Upper lobe of left lung (tissue), 6 donors: ENCODE measurements at regions not wholly inside any gene's neighbourhood (a gene's known extent, or its start where the extent isn't known, plus 50 kb on each side); places are given as distances from the start of the nearest gene placed in this dataset.

Source experiments
- ATAC-seq, 2 donors: fragments of 200-7000 bp; cut with Tn5 transposase; one replicate each; pipeline ENCODE4 v1.9.1; 2022; ENCODE audit warnings: mild to moderate bottlenecking in 2 of 2, moderate library complexity in 2 of 2; ENCODE audit not compliant: low FRiP score in 2 of 2
- DNase-seq, 2 donors: peaks; one replicate each; pipeline ENCODE4 v3.0.0-alpha.2; 2019 to 2020
- H3K27ac ChIP-seq, 4 donors: fragments of 200-600 bp; sonication (generic); one replicate each; pipeline ENCODE4 v1.5.1; 2016 to 2019
- H3K27me3 ChIP-seq, 4 donors: fragments of 200-600 bp; sonication (generic); one replicate each; pipeline ENCODE4 v1.5.1; 2017 to 2019
- H3K36me3 ChIP-seq, 4 donors: fragments of 200-600 bp; sonication (generic); one replicate each; pipeline ENCODE4 v1.5.1; 2016 to 2019
- H3K4me1 ChIP-seq, 4 donors: fragments of 200-600 bp; sonication (generic); one replicate each; pipeline ENCODE4 v1.5.1; 2018 to 2019
- H3K4me3 ChIP-seq, 4 donors: fragments of 200-600 bp; sonication (generic); one replicate each; pipeline ENCODE4 v1.5.1; 2017 to 2019; ENCODE audit warnings: mild to moderate bottlenecking in 2 of 4, moderate library complexity in 1 of 4
- H3K9me3 ChIP-seq, 4 donors: fragments of 200-600 bp; sonication (generic); one replicate each; pipeline ENCODE4 v1.5.1; 2018 to 2019
- EP300 ChIP-seq, 4 donors: sonication (generic); formaldehyde crosslinking; IDR thresholded peaks; one replicate each; pipeline ENCODE4 v1.5.1; 2017; ENCODE audit warnings: antibody characterized with exemption in 4 of 4, control low read depth in 2 of 4
- POLR2A ChIP-seq, 4 donors: fragments of 450-650 bp; IDR thresholded peaks; one replicate each; pipeline ENCODE4 v1.5.1; 2016 to 2017; ENCODE audit warnings: antibody characterized with exemption in 4 of 4, mild to moderate bottlenecking in 2 of 4
- POLR2AphosphoS5 ChIP-seq, 2 donors: sonication (generic); formaldehyde crosslinking; IDR thresholded peaks; one replicate each; pipeline ENCODE4 v1.5.1; 2017; ENCODE audit warnings: antibody characterized with exemption in 2 of 2
- WGBS, 2 donors: methylation state at CpG; one replicate each; pipeline ENCODE4 v1.1.5; 2017 to 2018; 5-methylcytosine and 5-hydroxymethylcytosine counted together
- TF ChIP-seq, protein P1 (sequence below), 6 experiments: fragments of 450-650 bp in 4 of 6; fragments of 200-600 bp in 2 of 6; sonication (generic) in 2 of 6; IDR thresholded peaks; one replicate each; pipeline ENCODE4 v1.5.1; 2016 to 2019; ENCODE audit warnings: antibody characterized with exemption in 6 of 6
- donor health status: DM: no; HTN: no; CAD: no; lungs with moderate emphysema.
- donor health status: DM: no; HTN: yes; CAD: no; lungs with severe emphysema.

DNA sequence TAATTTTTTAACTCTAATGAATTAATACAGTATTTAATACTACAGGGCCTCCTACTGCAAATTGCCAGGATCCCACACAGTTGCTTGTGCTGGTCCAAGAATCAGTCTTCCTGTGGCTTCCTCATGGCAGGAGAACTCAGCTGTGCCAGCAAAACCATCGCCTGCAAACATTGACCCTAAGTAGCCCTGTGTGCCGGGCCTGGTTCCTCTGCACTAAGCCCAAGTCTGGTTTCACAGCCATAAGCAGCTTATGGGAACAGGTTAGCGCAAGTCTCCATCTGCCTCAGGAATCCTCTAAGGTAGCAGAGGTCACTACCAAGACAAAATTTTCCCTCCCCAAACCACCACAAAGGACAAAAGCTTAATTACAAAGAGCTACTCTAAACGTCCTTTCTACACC lies 216.6 kb downstream of the PLA2G4A start:
- WGBS, 2 donors: 79 to 88% methylated on average over 4 of the region's 4 CpGs
- Histone ChIP-seq H3K36me3 (no peaks in the 10 kb centered on the region), H3K27ac (no peak overlapping the region), H3K9me3 (no peaks in the 10 kb centered on the region), H3K27me3 (no peaks in the 10 kb centered on the region), H3K4me3 (no peak overlapping the region), H3K4me1 (no peaks in the 10 kb centered on the region)
- DNase-seq (no peak), ATAC-seq (no peak)
- no peak for TF ChIP-seq EP300 (IDR thresholded peaks at IDR 0.05)
- no peak for TF ChIP-seq POLR2A (IDR thresholded peaks at IDR 0.05)
- TF ChIP-seq, protein P1, sequence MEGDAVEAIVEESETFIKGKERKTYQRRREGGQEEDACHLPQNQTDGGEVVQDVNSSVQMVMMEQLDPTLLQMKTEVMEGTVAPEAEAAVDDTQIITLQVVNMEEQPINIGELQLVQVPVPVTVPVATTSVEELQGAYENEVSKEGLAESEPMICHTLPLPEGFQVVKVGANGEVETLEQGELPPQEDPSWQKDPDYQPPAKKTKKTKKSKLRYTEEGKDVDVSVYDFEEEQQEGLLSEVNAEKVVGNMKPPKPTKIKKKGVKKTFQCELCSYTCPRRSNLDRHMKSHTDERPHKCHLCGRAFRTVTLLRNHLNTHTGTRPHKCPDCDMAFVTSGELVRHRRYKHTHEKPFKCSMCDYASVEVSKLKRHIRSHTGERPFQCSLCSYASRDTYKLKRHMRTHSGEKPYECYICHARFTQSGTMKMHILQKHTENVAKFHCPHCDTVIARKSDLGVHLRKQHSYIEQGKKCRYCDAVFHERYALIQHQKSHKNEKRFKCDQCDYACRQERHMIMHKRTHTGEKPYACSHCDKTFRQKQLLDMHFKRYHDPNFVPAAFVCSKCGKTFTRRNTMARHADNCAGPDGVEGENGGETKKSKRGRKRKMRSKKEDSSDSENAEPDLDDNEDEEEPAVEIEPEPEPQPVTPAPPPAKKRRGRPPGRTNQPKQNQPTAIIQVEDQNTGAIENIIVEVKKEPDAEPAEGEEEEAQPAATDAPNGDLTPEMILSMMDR (IDR thresholded peaks at IDR 0.05): no peak
- no peak for TF ChIP-seq POLR2AphosphoS5 (IDR thresholded peaks at IDR 0.05)

DNA sequence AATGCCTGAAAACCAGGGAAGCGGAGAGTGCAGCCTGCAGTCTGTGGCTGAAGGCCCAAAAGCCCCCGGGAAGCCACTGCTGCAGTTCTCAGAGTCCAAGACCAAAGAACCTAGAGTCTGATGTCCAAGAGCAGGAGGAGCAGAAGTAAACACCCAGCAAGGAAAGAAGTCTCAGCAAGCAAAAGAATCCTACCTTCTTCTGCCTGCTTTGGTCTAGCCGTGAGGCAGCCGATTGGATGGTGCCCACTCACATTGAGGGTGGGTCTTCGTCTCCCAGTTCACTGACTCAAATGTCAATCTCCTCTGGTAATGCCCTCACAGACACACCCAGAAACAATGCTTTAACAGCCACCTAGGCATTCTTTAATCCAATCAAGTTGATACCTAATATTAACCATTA lies 217.5 kb downstream of the PLA2G4A start:
- TF ChIP-seq, protein P1 (IDR thresholded peaks at IDR 0.05): no peak
- TF ChIP-seq EP300 (IDR thresholded peaks at IDR 0.05) (no peak), POLR2AphosphoS5 (IDR thresholded peaks at IDR 0.05) (no peak), POLR2A (IDR thresholded peaks at IDR 0.05) (no peak)
- no peak for DNase-seq
- ATAC-seq: no peak
- H3K4me3 ChIP-seq: no peak overlapping the region
- H3K4me1 ChIP-seq: no peaks in the 10 kb centered on the region
- no peaks in the 10 kb centered on the region for H3K36me3 ChIP-seq
- no peaks in the 10 kb centered on the region for H3K27me3 ChIP-seq
- H3K9me3 ChIP-seq: no peaks in the 10 kb centered on the region
- WGBS, 2 donors: 87 to 92% methylated on average over 5 of the region's 5 CpGs
- no peak overlapping the region for H3K27ac ChIP-seq

DNA sequence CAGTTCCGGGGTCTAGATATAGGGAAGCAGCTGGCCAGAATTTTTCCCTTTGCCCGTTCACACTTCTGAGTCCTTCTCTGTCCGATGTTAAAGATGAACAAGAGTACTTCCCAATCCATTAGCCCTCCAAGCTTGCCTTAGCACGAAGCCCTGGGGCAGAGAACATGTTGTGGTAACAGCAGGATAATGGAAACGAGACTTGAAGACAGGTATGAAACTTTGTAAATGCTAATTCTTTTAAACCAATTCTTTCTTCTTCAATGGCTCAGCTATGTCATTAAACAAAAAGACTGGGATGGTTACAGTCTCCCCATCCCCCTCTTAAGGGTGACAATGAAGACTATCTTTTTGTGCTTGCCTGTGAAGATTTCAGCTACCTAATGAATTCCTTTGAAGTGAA lies 218.5 kb downstream of the PLA2G4A start:
- H3K27me3 ChIP-seq: no peaks in the 10 kb centered on the region
- H3K36me3 ChIP-seq: no peaks in the 10 kb centered on the region
- H3K9me3 ChIP-seq: no peaks in the 10 kb centered on the region
- 66 to 80% methylated on average over 5 of the region's 5 CpGs for WGBS, 2 donors
- no peak overlapping the region for H3K4me3 ChIP-seq
- no peak overlapping the region for H3K27ac ChIP-seq
- no peak for DNase-seq
- no peak for ATAC-seq
- no peak for TF ChIP-seq POLR2A (IDR thresholded peaks at IDR 0.05)
- TF ChIP-seq POLR2AphosphoS5 (IDR thresholded peaks at IDR 0.05): no peak
- no peak for TF ChIP-seq EP300 (IDR thresholded peaks at IDR 0.05)
- TF ChIP-seq, protein P1 (IDR thresholded peaks at IDR 0.05): no peak
- no peaks in the 10 kb centered on the region for H3K4me1 ChIP-seq

DNA sequence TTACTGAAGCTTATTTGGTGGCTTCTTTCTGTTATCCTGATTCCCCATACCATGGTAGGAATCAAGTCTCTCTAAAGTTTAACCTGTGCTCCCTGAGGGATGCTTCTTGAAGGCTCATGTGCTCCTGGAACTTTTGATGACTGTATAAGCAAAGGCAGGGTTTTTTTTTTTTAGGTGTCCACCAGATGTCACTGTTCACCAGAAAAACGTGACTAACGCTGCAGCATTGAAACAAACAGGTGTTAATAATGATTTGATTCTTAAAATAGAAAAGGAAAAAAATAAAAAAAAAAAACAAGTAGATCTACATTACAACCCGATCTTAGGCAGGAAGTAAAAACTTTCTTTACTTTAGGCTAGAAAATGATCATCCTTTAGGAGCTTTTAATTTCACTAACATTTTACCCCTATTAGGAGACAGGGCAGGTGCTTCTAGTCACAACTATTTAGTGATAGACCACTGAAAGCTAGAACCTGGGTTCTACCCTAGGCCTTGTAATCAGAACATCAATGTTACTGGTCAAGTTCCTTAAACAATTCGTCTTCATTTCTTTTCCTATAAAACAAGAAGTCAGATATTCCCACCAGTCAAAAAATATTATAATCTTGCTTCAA lies 223.0 kb downstream of the PLA2G4A start:
- H3K36me3 ChIP-seq: no peaks in the 10 kb centered on the region
- no peaks in the 10 kb centered on the region for H3K27me3 ChIP-seq
- DNase-seq: no peak
- no peak overlapping the region for H3K27ac ChIP-seq
- H3K4me1 ChIP-seq: no peaks in the 10 kb centered on the region
- ATAC-seq: peak in 1 of 2 donors; percentile 53
- 5 to 8% methylated on average over 4 of the region's 4 CpGs for WGBS, 2 donors
- no peak overlapping the region for H3K4me3 ChIP-seq
- no peaks in the 10 kb centered on the region for H3K9me3 ChIP-seq
- TF ChIP-seq POLR2A (IDR thresholded peaks at IDR 0.05) (no peak), POLR2AphosphoS5 (IDR thresholded peaks at IDR 0.05) (no peak), EP300 (IDR thresholded peaks at IDR 0.05) (no peak)
- TF ChIP-seq, protein P1 (IDR thresholded peaks at IDR 0.05): peak in 4 of 6 experiments; percentile 18 to 24 (median 20)

DNA sequence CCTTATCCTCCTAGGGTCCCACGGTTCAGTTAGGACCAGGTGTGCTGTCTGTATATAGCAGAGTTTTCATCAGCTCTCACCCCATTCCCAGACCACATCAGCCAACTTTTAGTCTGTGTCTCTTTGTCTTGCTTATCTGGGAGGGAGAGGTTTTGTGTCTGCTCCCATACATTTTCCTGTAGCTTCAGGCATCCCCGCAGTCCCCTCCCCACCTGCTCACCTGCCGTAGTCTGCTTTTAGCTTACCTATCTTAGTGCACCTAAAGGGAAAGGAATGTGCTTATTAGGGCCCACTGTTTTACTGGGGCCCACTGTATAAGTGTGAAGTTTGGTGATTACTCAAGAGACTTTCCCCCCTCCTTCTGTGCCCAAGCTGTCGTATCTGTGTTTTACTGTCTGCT lies 225.1 kb downstream of the PLA2G4A start:
- Histone ChIP-seq H3K27me3 (no peaks in the 10 kb centered on the region), H3K4me3 (no peak overlapping the region), H3K9me3 (no peaks in the 10 kb centered on the region), H3K27ac (no peak overlapping the region), H3K36me3 (no peaks in the 10 kb centered on the region), H3K4me1 (no peaks in the 10 kb centered on the region)
- TF ChIP-seq, protein P1 (IDR thresholded peaks at IDR 0.05): no peak
- TF ChIP-seq POLR2AphosphoS5 (IDR thresholded peaks at IDR 0.05) (no peak), EP300 (IDR thresholded peaks at IDR 0.05) (no peak), POLR2A (IDR thresholded peaks at IDR 0.05) (no peak)
- DNase-seq: no peak
- WGBS, 2 donors: 64 to 67% methylated on average over 4 of the region's 4 CpGs
- ATAC-seq: no peak
